ENCODE measurements at regions not wholly inside any gene's neighbourhood (a gene's known extent, or its start where the extent isn't known, plus 50 kb on each side); places are given as distances from the start of the nearest gene placed in this dataset.

- DNase-seq (ENCODE audit: low read depth) = no peak
Measured at GRCh38 chr17:77321649-77322513, 181.1 kb downstream of the SEC14L1 start.

- no peak for DNase-seq (ENCODE audit: low read depth)
Measured at GRCh38 chr17:77322514-77323412, 182.0 kb downstream of the SEC14L1 start.

GRCh38 chr17:77323413-77324171, 182.8 kb downstream of the SEC14L1 start:
- no peak for DNase-seq (ENCODE audit: low read depth)

GRCh38 chr17:77324227-77324626, 183.5 kb downstream of the SEC14L1 start:
- no peak for DNase-seq (ENCODE audit: low read depth)

GRCh38 chr17:77325577-77326075, 184.9 kb downstream of the SEC14L1 start:
- DNase-seq (ENCODE audit: low read depth) = no peak

GRCh38 chr17:77326076-77326591, 185.4 kb downstream of the SEC14L1 start:
- DNase-seq (ENCODE audit: low read depth) = no peak

- DNase-seq (ENCODE audit: low read depth) = no peak
Measured at GRCh38 chr17:77326636-77327035, 185.9 kb downstream of the SEC14L1 start.

- no peak for DNase-seq (ENCODE audit: low read depth)
Measured at GRCh38 chr17:77327181-77327565, 186.4 kb downstream of the SEC14L1 start.

GRCh38 chr17:77327566-77328464, 187.0 kb downstream of the SEC14L1 start:
- DNase-seq (ENCODE audit: low read depth) = no peak

- no peak for DNase-seq (ENCODE audit: low read depth)
Measured at GRCh38 chr17:77328823-77329740, 188.3 kb downstream of the SEC14L1 start.

- DNase-seq (ENCODE audit: low read depth) = no peak
Measured at GRCh38 chr17:77329741-77330531, 189.2 kb downstream of the SEC14L1 start.

- DNase-seq (ENCODE audit: low read depth) = no peak
Measured at GRCh38 chr17:77330602-77331081, 189.9 kb downstream of the SEC14L1 start.

- peak; percentile 93 for DNase-seq (ENCODE audit: low read depth)
Measured at GRCh38 chr17:77331301-77331864, 190.6 kb downstream of the SEC14L1 start.

GRCh38 chr17:77332034-77332971, 191.5 kb downstream of the SEC14L1 start:
- DNase-seq (ENCODE audit: low read depth) = peak; percentile 15

- peak; percentile 49 for DNase-seq (ENCODE audit: low read depth)
Measured at GRCh38 chr17:77332981-77333685, 192.4 kb downstream of the SEC14L1 start.

GRCh38 chr17:77337150-77337549, 196.4 kb downstream of the SEC14L1 start:
- DNase-seq (ENCODE audit: low read depth) = no peak
